ENCODE measurements at regions not wholly inside any gene's neighbourhood (a gene's known extent, or its start where the extent isn't known, plus 50 kb on each side); places are given as distances from the start of the nearest gene placed in this dataset.

- Mint-ChIP-seq H3K4me3 (no peak overlapping the region), H3K36me3 (no peaks in the 10 kb centered on the region), H3K4me1 (no peaks in the 10 kb centered on the region), H3K27ac (no peak overlapping the region), H3K27me3 (ENCODE audit: insufficient read depth, low read depth) (peaks cover 7% of the 10 kb centered on the region), H3K9me3 (peaks cover 5% of the 10 kb centered on the region)
- DNase-seq (ENCODE audit: low spot score) = no peak
- TF ChIP-seq CTCF (IDR thresholded peaks at IDR 0.05) (no peak), EZH2 (IDR thresholded peaks at IDR 0.05) (no peak), EZH2phosphoT487 (IDR thresholded peaks at IDR 0.05) (no peak)
- no peak overlapping the region for H2AFZ ChIP-seq (replicated peaks)
- no peak overlapping the region for H3K9ac ChIP-seq
- no peaks in the 10 kb centered on the region for H3K27me3 ChIP-seq
- no peak overlapping the region for H3K4me2 ChIP-seq
- H3K79me2 ChIP-seq (ENCODE audit: low read depth) = no peaks in the 10 kb centered on the region
- no peak overlapping the region for H3K27ac ChIP-seq
- peaks cover 2% of the 10 kb centered on the region for H3K4me1 ChIP-seq
- H4K20me1 ChIP-seq (ENCODE audit: low read depth) = no peaks in the 10 kb centered on the region
- H3K9me3 ChIP-seq (ENCODE audit: low read depth) = no peaks in the 10 kb centered on the region
- no peaks in the 10 kb centered on the region for H3K36me3 ChIP-seq
- no peaks in the 10 kb centered on the region for H3F3A ChIP-seq (ENCODE audit: low read depth)
- H3K4me3 ChIP-seq = no peak overlapping the region
Measured at GRCh38 chr19:29325241-29325975, 112.5 kb upstream of the UQCRFS1 start.

GRCh38 chr19:29326351-29326750, 113.4 kb upstream of the UQCRFS1 start:
- Mint-ChIP-seq H3K4me1 (no peaks in the 10 kb centered on the region), H3K36me3 (no peaks in the 10 kb centered on the region), H3K4me3 (no peak overlapping the region), H3K9me3 (peaks cover 5% of the 10 kb centered on the region), H3K27ac (no peak overlapping the region), H3K27me3 (ENCODE audit: insufficient read depth, low read depth) (peaks cover 10% of the 10 kb centered on the region)
- Histone ChIP-seq H3K9me3 (ENCODE audit: low read depth) (no peaks in the 10 kb centered on the region), H3K36me3 (no peaks in the 10 kb centered on the region), H3K4me2 (no peak overlapping the region), H3K27me3 (no peaks in the 10 kb centered on the region), H3K9ac (no peak overlapping the region), H4K20me1 (ENCODE audit: low read depth) (no peaks in the 10 kb centered on the region), H2AFZ (replicated peaks) (no peak overlapping the region), H3K4me1 (no peaks in the 10 kb centered on the region), H3K79me2 (ENCODE audit: low read depth) (no peaks in the 10 kb centered on the region), H3K27ac (no peak overlapping the region), H3F3A (ENCODE audit: low read depth) (no peaks in the 10 kb centered on the region), H3K4me3 (no peak overlapping the region)
- TF ChIP-seq CTCF (IDR thresholded peaks at IDR 0.05) (no peak), EZH2 (IDR thresholded peaks at IDR 0.05) (no peak), EZH2phosphoT487 (IDR thresholded peaks at IDR 0.05) (no peak)
- no peak for DNase-seq (ENCODE audit: low spot score)

- no peak overlapping the region for H2AFZ ChIP-seq (replicated peaks)
- H3K27ac Mint-ChIP-seq = no peak overlapping the region
- no peaks in the 10 kb centered on the region for H4K20me1 ChIP-seq (ENCODE audit: low read depth)
- peaks cover 5% of the 10 kb centered on the region for H3K9me3 Mint-ChIP-seq
- H3K4me1 Mint-ChIP-seq = no peaks in the 10 kb centered on the region
- no peak overlapping the region for H3K9ac ChIP-seq
- H3K36me3 ChIP-seq = no peaks in the 10 kb centered on the region
- H3K4me3 ChIP-seq = no peak overlapping the region
- no peaks in the 10 kb centered on the region for H3K4me1 ChIP-seq
- no peak overlapping the region for H3K27ac ChIP-seq
- no peak for DNase-seq (ENCODE audit: low spot score)
- no peak overlapping the region for H3K4me3 Mint-ChIP-seq
- no peaks in the 10 kb centered on the region for H3K36me3 Mint-ChIP-seq
- H3K4me2 ChIP-seq = no peak overlapping the region
- peaks cover 9% of the 10 kb centered on the region for H3K27me3 Mint-ChIP-seq (ENCODE audit: insufficient read depth, low read depth)
- no peaks in the 10 kb centered on the region for H3F3A ChIP-seq (ENCODE audit: low read depth)
- no peaks in the 10 kb centered on the region for H3K79me2 ChIP-seq (ENCODE audit: low read depth)
- H3K27me3 ChIP-seq = no peaks in the 10 kb centered on the region
- no peak for TF ChIP-seq EZH2phosphoT487 (IDR thresholded peaks at IDR 0.05)
- TF ChIP-seq EZH2 (IDR thresholded peaks at IDR 0.05) = no peak
- no peak for TF ChIP-seq CTCF (IDR thresholded peaks at IDR 0.05)
- no peaks in the 10 kb centered on the region for H3K9me3 ChIP-seq (ENCODE audit: low read depth)
Measured at GRCh38 chr19:29326849-29327840, 114.2 kb upstream of the UQCRFS1 start.
